Muscle of back (tissue), 3 donors: ENCODE measurements at regions not wholly inside any gene's neighbourhood (a gene's known extent, or its start where the extent isn't known, plus 50 kb on each side); places are given as distances from the start of the nearest gene placed in this dataset.
A peak's percentile ranks its signal among the peaks of the same experiment; 100 is the strongest.

Experiments used
- DNase-seq, 3 donors: peaks; one replicate each; pipeline versions ENCODE4 v3.0.0 to v3.0.0-alpha.2; 2013

DNA sequence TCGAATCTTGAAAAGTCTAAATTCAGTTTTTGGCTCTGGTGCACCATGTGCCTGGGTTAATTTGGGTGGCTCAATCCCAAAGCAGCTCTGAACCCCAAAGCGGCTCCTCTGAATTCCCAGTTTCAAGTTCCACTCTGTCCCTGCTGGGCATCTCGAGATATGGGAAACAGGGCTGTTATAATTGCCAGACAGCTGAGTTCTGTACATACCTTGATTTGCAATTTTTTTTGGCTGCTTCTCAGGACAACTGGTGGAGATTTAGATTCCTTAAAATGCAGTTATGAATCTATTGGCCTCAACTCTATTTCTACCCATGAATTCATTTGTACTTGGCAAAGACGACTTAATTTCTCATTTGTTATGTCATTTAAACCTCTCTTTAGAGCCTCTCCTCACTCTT, 808.5 kb downstream of the TLE4 start:
- no peak for DNase-seq

DNA sequence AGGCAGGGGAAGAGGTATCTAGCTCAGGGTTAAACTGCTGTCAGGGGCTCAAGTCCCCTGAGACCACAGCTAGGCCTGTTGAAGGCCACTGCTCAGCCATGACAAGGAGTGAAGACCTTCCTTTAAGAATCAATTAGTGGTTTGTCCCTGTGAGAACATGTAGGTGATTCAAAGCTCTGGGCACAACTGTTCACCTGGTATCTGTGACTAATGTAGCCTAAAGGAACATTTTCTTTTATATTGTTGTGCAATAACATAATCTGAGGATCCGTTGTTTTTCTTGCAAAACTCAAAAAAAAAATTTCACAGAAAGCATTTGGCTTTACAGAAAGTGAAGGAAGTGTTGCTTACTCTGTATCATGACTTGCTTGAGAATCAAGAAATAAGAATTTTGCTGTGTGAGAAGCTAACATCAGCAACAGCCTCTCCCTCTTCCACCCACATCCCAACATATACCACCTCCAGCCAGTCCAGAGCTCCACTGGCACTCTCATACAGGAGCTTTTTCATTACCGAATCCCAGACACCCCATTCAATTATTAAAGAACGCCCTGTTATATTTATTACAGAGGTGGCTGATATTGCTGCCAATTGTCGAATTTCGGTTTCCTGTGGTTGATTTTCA, 807.0 kb downstream of the TLE4 start:
- DNase-seq = no peak

DNA sequence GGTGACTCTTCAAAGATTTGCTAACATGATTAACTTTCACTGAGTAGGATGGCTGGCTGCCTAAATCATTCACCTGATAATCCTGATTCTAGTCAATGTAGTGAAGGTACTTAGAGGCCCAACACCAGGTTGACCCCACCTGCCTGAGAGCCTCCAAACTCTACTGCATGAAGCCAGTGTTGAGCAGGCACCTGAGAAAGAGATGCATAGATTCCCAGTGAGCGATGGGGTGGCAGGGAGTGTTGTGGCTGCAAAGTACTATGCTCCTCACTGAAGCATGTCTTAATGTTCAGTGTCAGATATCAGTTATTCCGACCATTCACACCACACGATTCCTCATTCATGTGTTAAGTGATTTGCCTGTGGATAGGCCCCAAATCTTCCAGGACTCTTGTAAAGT, 804.4 kb downstream of the TLE4 start:
- DNase-seq = no peak

DNA sequence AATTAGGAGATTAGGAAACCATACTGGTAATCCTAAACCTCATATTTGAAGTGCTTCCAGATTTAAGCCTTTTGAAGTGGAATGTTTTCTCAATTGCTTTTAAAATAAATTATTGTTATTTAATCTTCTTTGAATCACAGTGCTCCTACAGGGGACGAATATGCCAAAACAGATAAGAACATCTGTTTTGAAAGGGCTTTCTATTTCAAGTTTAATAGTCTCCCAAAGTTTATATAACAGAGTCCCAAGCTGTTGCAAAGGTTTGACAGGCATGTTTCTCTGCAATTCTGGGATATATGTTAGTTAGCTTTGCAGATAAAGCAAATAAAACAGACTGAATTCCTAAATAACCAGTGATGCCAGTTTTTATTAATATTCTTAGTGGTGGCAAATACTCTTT, 803.7 kb downstream of the TLE4 start:
- no peak for DNase-seq

DNA sequence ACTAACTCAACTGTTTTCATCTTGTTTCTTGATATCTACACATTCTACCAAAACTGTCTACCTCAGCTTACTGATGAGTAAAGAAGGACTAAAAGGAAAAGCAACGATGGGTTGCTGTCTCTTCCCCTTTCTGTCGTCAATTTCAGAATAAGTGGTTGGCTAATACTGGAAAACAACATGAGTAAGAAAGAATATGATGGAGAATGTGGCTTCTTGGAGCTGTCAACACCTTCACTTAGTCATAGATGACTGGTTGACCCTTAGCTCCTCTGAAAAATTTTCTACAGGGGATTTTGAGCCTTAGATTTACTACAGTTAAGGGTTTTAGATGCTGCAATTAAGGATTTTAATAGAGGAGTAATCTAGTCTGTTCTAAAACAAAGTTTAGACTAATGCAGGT, 797.9 kb downstream of the TLE4 start:
- peak in 1 of 3 donors; percentile 11 for DNase-seq

DNA sequence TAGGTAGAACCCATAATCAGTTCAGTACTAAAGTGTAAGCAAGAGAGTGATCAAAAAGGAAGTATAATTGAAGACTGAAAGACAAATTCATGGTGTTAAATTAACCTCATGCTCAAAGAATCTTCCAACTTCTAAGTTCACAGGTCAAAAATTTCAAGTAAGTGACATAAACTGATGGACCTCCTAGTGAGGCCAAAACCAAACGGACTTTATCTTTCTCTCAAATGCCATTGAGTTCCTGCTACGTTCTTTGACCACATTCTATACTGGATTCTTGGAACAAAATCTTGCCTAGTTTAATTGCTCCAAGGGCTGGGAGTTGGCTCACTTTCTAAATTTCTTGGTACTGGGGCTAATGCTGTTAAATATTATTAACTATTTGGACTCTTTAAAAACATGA, 794.9 kb downstream of the TLE4 start:
- no peak for DNase-seq

DNA sequence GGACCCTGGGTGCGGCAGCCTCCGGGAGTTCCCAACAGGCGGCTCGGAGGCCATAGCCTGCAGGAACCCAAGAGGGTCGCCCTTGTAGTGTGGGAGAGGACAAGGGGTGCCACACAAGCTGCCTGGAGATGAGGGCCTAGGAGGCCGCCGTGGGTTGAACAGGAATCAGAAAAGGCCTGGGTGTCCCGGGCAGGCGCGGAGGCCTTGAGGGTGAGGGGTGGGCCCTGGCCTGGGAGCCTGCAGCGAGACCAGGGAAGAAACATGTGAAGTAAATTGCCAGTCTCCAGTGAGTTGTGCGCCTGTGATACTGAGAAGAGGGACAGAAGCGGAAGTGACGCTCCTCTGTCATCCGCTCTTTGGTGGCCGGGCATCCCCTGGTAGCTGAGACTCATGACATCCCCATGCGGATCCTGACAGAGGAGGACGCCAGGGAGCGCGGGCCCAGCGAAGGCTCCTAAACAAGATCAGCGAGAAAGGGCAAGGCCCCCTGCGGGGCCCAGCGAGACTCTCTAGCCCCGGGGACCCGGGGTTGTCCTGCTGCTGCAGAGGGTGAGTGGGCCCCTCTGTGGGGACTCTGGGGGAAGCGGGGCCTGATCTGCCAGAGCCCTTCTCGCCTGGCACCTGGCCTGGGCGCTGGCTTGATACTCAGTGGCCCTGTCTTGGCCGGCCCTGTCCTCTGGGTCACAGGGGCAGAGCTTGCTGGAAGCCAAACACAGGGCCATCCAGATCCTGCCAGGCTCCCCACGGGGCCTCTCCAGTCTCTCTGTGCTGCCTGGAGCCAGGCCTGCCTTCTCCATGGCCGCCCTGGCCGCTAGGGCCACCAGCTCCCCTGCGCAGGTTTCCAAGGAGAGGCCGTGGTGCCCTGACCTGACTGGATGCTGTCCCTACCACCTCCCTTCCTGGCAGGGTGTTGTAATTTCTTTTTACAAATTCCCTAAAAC, 788.4 kb downstream of the TLE4 start:
- no peak for DNase-seq

DNA sequence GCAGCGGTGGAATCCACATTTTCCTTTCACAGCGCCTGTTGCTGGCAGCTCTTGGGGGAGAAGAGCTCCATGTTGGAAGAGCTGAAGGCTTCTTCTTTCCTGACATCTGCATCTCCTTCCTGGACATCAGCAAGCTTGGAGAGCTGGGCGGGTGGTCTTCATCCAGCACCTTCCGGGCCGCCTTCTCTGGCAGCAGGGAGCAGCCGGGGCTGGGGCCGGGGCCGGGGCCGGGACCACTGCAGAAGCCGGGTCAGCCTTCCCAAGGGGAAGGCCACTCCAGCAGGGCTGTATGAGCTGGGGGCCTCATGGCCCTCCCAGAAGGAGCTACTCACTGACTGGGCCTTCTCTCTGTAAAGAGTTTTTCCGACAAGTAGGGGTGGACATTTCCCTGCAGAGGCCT, 787.5 kb downstream of the TLE4 start:
- no peak for DNase-seq

DNA sequence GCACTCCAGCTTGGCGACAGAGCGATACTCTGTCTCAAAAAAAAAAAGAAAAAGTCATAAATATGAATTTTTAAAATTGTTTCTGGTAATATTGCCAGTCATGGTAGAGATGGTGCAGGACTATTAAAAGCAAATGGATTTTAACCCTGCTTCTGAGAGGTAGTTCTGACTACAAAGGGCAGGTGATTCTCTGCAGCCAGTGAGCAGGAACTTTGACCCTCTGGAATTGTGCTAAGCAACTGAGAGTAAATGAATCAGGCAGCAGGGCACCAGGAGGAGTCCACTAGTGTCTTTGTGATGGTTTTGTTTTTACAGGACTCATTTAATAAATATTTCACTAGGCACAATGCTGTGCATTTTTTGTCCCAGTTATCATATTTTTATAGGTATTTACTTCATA, 781.2 kb downstream of the TLE4 start:
- no peak for DNase-seq

DNA sequence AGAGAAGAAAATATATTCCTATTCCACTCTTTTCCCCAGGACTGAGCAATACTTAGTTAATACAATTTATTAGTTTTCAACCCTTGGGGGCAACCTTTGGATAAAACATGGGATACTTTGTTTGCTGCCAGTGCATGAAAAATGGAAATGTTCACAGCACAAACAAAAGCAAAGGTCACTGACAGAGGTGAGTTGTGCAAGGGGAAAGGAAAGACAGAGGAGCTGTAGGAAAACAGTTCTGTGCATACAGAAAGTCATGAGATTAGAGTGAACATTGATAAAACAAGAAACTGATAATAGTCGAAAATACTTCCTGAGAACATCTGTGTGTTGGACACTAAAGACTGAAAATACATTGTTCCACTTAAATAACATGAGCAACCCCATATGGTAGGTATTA, 779.8 kb downstream of the TLE4 start:
- no peak for DNase-seq

DNA sequence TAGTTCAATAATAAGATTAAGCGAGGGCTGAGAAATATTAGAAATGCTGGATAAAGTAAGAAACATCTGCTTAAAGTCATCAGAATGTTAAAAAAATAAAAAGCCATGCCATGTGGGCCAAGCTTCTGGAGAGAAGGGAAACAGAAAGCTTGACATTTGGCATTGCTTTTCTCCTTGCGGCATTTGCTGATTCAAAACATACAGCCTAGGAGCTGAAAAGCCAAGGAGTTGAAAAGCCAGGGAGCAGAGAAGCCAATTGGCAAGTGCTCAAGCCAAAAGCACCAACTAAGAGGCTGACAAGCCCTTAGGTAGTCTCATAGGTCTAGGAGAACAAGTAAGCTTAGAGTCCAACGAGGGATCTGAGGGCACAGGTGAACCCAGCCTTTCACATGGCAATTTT, 754.3 kb downstream of the TLE4 start:
- peak in 2 of 3 donors; percentile 8 to 12 for DNase-seq

DNA sequence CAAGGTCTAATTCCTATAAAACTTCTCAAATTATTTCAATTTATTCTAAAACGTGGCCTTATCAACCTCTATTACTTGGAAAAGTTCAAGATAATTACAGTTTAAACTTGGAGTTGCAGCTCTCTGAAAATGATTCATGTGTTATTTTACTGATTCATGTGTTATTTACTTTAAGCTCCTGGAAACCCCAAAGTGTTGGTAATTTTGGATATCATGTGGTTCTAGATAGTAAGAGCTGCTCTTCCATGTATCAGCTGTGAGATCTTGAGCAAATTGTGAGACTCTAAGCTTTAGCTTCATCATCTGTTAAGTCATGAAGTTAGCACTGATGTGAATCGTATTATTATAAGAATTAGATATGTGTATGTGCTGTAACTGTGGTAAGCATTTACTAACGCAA, 749.2 kb downstream of the TLE4 start:
- peak in 2 of 3 donors; percentile 7 to 24 for DNase-seq

DNA sequence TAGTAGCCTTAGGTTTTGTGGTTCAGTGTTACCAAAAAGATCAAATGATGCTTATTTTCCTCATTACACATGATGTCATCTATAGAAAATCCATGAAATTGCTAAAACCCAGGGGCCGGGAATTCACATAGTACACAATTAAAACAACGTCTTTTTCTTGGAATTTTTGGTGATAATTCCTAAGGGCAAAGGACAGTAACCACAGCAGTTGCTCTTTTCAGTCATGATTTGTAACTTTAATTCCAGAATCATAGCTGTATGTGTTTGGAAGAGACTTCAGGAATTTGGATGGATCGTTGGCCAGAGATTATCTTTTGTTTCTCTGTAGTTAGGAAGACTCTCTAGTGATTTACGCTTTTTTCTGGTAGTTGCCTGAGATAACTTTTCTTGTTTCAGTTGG, 748.7 kb downstream of the TLE4 start:
- DNase-seq = peak; percentile 45 to 72 (median 47)

DNA sequence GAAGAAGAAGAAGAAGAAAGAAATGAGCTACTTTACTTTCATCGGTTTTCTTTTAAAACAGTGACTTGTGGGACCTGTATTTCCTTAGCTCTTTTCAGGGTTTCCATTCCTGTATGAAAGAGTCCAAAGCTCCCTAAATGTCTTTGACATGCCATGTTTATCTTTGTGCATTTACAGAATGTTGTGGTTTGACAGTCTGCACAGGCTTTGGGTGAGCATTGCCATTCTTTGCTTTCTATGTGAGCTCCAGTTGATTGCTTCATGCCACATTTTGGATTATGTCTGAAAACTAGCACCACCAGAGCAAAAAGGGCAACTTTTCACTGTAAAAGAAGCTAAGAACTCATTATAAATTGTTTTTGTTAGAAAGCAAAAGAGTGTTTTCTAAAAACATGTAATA, 733.4 kb downstream of the TLE4 start:
- DNase-seq = no peak

DNA sequence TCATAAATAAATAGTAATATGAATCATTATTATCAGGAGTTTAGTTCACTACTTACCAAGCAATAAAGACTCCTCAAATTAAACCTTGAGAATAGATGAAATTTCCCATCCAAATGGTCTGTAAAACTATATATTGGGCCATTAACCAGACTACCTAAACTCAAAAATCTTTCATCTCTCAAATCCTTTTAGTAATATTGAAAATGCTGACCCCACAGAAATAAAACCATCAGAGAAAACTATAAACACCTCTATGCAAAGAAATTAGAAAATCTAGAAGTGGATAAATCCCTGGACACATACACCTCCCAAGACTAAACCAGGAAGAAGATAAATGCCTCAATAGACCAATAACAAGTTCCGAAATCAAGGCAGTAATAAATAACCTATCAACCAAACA, 723.2 kb downstream of the TLE4 start:
- no peak for DNase-seq

DNA sequence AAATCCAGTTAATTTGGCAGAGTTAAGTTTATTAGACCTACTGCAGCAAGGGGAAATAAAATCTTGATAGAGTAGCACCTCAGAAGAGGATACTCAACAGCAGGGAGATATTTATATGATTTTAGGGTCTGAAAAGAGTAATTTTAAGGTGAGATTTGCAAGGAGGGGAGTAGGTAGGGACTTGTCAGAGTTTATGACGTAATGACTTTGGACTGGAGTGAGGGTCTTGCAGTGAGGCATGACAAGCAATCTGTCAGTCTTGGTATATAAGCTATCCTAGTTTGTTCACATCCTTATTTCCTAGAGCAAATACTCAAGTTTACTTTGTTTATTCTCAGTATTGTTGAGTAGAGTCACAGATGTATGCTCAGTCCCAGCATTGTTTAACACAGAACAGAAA, 722.6 kb downstream of the TLE4 start:
- DNase-seq = no peak

DNA sequence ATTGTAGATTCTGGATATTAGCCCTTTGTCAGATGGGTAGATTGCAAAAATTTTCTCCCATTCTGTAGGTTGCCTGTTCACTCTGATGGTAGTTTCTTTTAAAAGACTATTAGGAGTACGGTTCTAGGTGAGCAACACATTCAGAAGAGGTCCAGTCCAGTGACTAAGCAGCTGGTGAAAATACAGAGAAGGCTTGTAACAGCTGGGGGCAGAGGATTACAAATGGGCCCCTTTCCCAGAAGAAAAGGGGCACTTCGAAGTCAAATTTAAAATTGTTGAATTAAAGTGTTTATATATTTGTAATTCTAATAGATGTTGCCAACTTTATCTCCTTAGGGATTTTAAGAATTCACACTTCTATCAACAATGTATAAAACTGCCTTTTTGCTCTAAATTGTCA, 720.5 kb downstream of the TLE4 start:
- DNase-seq = peak; percentile 1 to 9 (median 7)

DNA sequence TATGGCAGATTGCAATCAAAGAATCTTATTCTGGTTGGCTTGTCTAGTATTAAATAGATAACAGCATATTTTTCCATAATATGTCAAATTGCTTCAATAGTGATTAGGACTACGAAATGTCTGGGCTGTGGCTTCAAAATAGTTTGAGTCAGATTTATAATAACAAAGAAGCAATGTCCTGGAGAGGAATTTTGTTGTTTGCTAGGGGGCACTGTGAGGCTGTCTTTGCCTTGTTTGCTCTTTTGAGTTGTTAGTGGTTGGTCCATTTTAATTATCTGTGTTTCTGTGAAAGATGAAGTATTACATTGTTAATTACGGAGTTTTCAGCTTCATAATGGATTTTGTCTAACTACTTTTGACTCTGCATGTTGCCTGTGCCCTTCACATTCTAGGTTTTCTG, 713.6 kb downstream of the TLE4 start:
- peak; percentile 3 to 32 (median 10) for DNase-seq

DNA sequence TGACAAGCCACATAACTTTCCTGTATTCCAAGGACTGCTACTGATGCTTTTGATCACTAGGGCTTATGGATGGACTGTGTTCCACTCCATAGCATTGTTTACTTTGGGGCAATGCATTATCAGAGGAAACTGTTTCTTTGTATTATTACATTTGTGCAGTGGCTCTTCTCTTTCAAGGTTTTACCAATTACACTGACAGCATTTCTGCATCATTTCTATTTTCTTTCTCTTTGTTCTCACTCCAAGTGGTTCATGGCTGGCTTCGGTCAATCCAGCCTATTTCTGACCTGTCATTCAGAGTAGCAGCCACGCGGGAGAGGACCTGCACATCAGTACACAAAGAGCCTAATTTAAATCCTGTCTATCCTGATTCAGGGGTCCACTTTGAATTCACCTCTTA, 711.0 kb downstream of the TLE4 start:
- no peak for DNase-seq

DNA sequence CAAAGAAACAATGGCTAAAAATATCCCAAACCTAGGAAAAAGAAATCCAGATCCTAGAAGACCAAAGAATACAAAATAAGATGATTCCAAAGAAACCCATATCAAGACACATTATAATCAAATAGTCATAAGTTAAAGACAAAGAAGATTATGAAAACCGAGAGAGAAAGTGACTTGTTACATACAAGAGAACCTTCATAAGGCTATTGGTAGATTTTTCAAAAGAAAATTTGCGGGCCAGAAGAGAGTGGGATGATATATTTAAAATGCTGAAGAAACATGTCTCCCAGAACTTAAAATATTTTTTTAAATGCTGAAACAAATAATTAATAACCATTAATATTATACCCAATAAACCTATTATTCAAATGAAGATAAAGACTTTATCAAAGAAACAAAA, 687.3 kb downstream of the TLE4 start:
- no peak for DNase-seq

DNA sequence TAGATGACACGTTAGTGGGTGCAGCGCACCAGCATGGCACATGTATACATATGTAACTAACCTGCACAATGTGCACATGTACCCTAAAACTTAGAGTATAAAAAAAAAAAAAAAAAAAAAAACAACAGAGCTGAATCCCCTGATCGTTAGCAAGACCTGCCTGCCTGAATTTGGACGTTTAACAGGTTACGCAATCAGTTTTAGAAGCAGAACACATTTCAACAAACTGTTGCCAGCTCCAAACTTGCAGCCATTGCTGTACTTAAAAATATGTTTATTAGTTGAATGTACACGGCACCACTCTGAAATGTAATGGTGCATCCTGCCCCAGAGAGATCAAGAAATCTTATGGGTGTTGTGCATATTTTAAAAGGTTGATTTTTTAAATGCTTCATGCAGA, 680.0 kb downstream of the TLE4 start:
- no peak for DNase-seq

DNA sequence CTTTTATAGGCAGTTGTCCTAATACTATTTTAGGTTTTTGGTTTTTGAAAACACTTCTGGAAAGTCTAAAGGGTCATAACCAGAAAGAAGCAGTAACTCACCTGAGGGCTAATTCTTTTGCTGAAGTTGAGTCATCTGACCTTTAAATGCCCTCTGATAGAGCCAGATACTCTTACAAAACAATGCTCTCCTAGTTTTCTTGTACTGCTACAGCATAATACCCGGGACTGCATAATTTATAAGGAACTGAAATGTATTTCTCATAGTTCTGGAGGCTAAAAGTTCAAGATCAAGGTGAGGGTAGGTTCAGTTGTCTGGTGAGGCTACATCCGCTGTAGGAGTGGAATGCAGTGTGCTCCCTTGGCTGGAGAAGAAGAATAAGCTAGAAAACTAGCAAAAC, 670.3 kb downstream of the TLE4 start:
- no peak for DNase-seq

DNA sequence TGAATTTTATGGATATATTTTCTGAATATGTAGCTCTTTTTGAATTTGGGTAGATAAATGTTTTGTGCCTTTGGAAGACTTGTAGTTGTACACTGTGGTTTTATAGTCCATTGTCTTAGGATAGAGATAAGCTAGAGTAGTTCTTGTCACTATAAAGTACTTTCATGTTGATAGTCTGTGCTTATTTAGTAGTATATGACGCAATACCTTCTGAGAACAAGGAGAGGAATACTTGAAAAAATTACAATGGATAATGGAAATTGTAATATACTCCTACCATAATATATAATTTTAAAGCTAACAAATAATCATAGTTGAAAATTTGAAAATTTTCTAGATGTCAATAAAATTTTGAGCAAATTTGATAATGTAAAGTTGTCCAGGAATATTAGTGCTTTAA, 664.0 kb downstream of the TLE4 start:
- no peak for DNase-seq

DNA sequence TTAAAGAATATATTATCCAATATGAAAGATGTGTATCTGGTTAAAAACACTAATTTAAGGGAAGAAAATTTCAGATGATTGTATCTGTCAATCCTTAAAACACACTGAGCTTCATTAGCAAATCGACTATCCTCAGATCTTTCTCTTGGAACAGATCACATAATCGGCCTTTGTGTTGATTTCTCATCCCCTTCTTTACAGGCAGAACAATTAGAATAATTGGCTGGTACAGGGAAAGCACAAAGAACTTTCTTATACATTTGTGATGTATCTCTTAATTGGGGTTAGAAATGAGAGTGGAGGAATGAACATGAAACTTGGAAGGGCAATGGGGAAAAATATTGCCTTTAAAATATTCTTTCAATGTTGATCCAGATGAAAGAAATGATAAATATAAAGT, 662.1 kb downstream of the TLE4 start:
- no peak for DNase-seq
